Upper lobe of left lung (tissue), 6 donors: ENCODE measurements at regions not wholly inside any gene's neighbourhood (a gene's known extent, or its start where the extent isn't known, plus 50 kb on each side); places are given as distances from the start of the nearest gene placed in this dataset.

Experiments used
- ATAC-seq, 2 donors: fragments of 200-7000 bp; cut with Tn5 transposase; one replicate each; pipeline ENCODE4 v1.9.1; 2022; ENCODE audit warnings: mild to moderate bottlenecking in 2 of 2, moderate library complexity in 2 of 2; ENCODE audit not compliant: low FRiP score in 2 of 2
- DNase-seq, 2 donors: peaks; one replicate each; pipeline ENCODE4 v3.0.0-alpha.2; 2019 to 2020
- H3K27ac ChIP-seq, 4 donors: fragments of 200-600 bp; sonication (generic); one replicate each; pipeline ENCODE4 v1.5.1; 2016 to 2019
- H3K27me3 ChIP-seq, 4 donors: fragments of 200-600 bp; sonication (generic); one replicate each; pipeline ENCODE4 v1.5.1; 2017 to 2019
- H3K36me3 ChIP-seq, 4 donors: fragments of 200-600 bp; sonication (generic); one replicate each; pipeline ENCODE4 v1.5.1; 2016 to 2019
- H3K4me1 ChIP-seq, 4 donors: fragments of 200-600 bp; sonication (generic); one replicate each; pipeline ENCODE4 v1.5.1; 2018 to 2019
- H3K4me3 ChIP-seq, 4 donors: fragments of 200-600 bp; sonication (generic); one replicate each; pipeline ENCODE4 v1.5.1; 2017 to 2019; ENCODE audit warnings: mild to moderate bottlenecking in 2 of 4, moderate library complexity in 1 of 4
- H3K9me3 ChIP-seq, 4 donors: fragments of 200-600 bp; sonication (generic); one replicate each; pipeline ENCODE4 v1.5.1; 2018 to 2019
- CTCF ChIP-seq, 6 experiments: fragments of 450-650 bp in 4 of 6; fragments of 200-600 bp in 2 of 6; sonication (generic) in 2 of 6; IDR thresholded peaks; one replicate each; pipeline ENCODE4 v1.5.1; 2016 to 2019; ENCODE audit warnings: antibody characterized with exemption in 6 of 6
- EP300 ChIP-seq, 4 donors: sonication (generic); formaldehyde crosslinking; IDR thresholded peaks; one replicate each; pipeline ENCODE4 v1.5.1; 2017; ENCODE audit warnings: antibody characterized with exemption in 4 of 4, control low read depth in 2 of 4
- POLR2A ChIP-seq, 4 donors: fragments of 450-650 bp; IDR thresholded peaks; one replicate each; pipeline ENCODE4 v1.5.1; 2016 to 2017; ENCODE audit warnings: antibody characterized with exemption in 4 of 4, mild to moderate bottlenecking in 2 of 4
- POLR2AphosphoS5 ChIP-seq, 2 donors: sonication (generic); formaldehyde crosslinking; IDR thresholded peaks; one replicate each; pipeline ENCODE4 v1.5.1; 2017; ENCODE audit warnings: antibody characterized with exemption in 2 of 2
- WGBS, 2 donors: methylation state at CpG; one replicate each; pipeline ENCODE4 v1.1.5; 2017 to 2018; 5-methylcytosine and 5-hydroxymethylcytosine counted together
- donor health status: DM: no; HTN: no; CAD: no; lungs with moderate emphysema.
- donor health status: DM: no; HTN: yes; CAD: no; lungs with severe emphysema.

- no peaks in the 10 kb centered on the region for H3K4me1 ChIP-seq
- ATAC-seq (no peak), DNase-seq (no peak)
- 86% methylated on average over 1 of the region's 1 CpG for WGBS, 2 donors
- TF ChIP-seq POLR2AphosphoS5 (IDR thresholded peaks at IDR 0.05) (no peak), POLR2A (IDR thresholded peaks at IDR 0.05) (no peak)
- H3K4me3 ChIP-seq = no peak overlapping the region
- no peaks in the 10 kb centered on the region for H3K36me3 ChIP-seq
- no peaks in the 10 kb centered on the region for H3K9me3 ChIP-seq
- no peak overlapping the region for H3K27ac ChIP-seq
- no peaks in the 10 kb centered on the region for H3K27me3 ChIP-seq
Measured at GRCh38 chr10:63940277-63940922, 419.2 kb downstream of the REEP3 start.

GRCh38 chr10:63964406-63964805 lies 443.2 kb downstream of the REEP3 start:
- WGBS, 2 donors = 71 to 82% methylated on average over 2 of the region's 2 CpGs
- DNase-seq = no peak
- H3K36me3 ChIP-seq = no peaks in the 10 kb centered on the region
- ATAC-seq = no peak
- H3K4me1 ChIP-seq = no peaks in the 10 kb centered on the region
- H3K4me3 ChIP-seq = no peak overlapping the region
- H3K27me3 ChIP-seq = no peaks in the 10 kb centered on the region
- no peak overlapping the region for H3K27ac ChIP-seq
- no peaks in the 10 kb centered on the region for H3K9me3 ChIP-seq
- no peak for TF ChIP-seq EP300 (IDR thresholded peaks at IDR 0.05)
- TF ChIP-seq POLR2AphosphoS5 (IDR thresholded peaks at IDR 0.05) = no peak
- TF ChIP-seq POLR2A (IDR thresholded peaks at IDR 0.05) = no peak

- 68 to 73% methylated on average over 4 of the region's 4 CpGs for WGBS, 2 donors
- DNase-seq (no peak), ATAC-seq (no peak)
- no peaks in the 10 kb centered on the region for H3K9me3 ChIP-seq
- no peaks in the 10 kb centered on the region for H3K36me3 ChIP-seq
- TF ChIP-seq POLR2A (IDR thresholded peaks at IDR 0.05) (no peak), CTCF (IDR thresholded peaks at IDR 0.05) (no peak), POLR2AphosphoS5 (IDR thresholded peaks at IDR 0.05) (no peak)
- no peak overlapping the region for H3K4me3 ChIP-seq
- H3K27ac ChIP-seq = no peak overlapping the region
- no peaks in the 10 kb centered on the region for H3K27me3 ChIP-seq
- no peaks in the 10 kb centered on the region for H3K4me1 ChIP-seq
Measured at GRCh38 chr10:63965846-63966245, 444.6 kb downstream of the REEP3 start.

GRCh38 chr10:63972949-63973827 lies 452.0 kb downstream of the REEP3 start:
- H3K9me3 ChIP-seq = no peaks in the 10 kb centered on the region
- H3K36me3 ChIP-seq = no peaks in the 10 kb centered on the region
- WGBS, 2 donors = 72 to 91% methylated on average over 30 to 51 of the region's 51 CpGs
- H3K4me1 ChIP-seq = no peaks in the 10 kb centered on the region
- no peak overlapping the region for H3K27ac ChIP-seq
- TF ChIP-seq POLR2AphosphoS5 (IDR thresholded peaks at IDR 0.05) (no peak), CTCF (IDR thresholded peaks at IDR 0.05) (no peak), EP300 (IDR thresholded peaks at IDR 0.05) (no peak), POLR2A (IDR thresholded peaks at IDR 0.05) (no peak)
- ATAC-seq (peak in 1 of 2 donors; percentile 12), DNase-seq (peak in 1 of 2 donors; percentile 73)
- no peak overlapping the region for H3K4me3 ChIP-seq
- H3K27me3 ChIP-seq = no peaks in the 10 kb centered on the region

- H3K27me3 ChIP-seq = no peaks in the 10 kb centered on the region
- WGBS, 2 donors = 41 to 59% methylated on average over 5 of the region's 5 CpGs
- TF ChIP-seq POLR2AphosphoS5 (IDR thresholded peaks at IDR 0.05) (no peak), POLR2A (IDR thresholded peaks at IDR 0.05) (no peak), CTCF (IDR thresholded peaks at IDR 0.05) (peak; percentile 25 to 65 (median 48))
- peak in 1 of 2 donors; percentile 52 for DNase-seq
- H3K36me3 ChIP-seq = no peaks in the 10 kb centered on the region
- no peak overlapping the region for H3K27ac ChIP-seq
- ATAC-seq = peak; percentile 76 to 78
- H3K9me3 ChIP-seq = no peaks in the 10 kb centered on the region
- H3K4me3 ChIP-seq = no peak overlapping the region
- no peaks in the 10 kb centered on the region for H3K4me1 ChIP-seq
Measured at GRCh38 chr10:63976538-63976937, 455.3 kb downstream of the REEP3 start.
